HepG2 (cell line): ENCODE measurements at regions not wholly inside any gene's neighbourhood (a gene's known extent, or its start where the extent isn't known, plus 50 kb on each side); places are given as distances from the start of the nearest gene placed in this dataset.

Experiments used
- BRCA1 ChIP-seq: sonication (generic); formaldehyde crosslinking; IDR thresholded peaks from 2 replicates; pipeline ENCODE4 v1.4.0; 2020; ENCODE audit warnings: missing genetic modification reagents
- CBX1 ChIP-seq: IDR thresholded peaks from one replicate; pipeline ENCODE4 v1.6.1; 2016; ENCODE audit warnings: antibody characterized with exemption, low read depth
- CREM ChIP-seq, 2 experiments: sonication (generic) in 1 of 2; formaldehyde crosslinking in 1 of 2; IDR thresholded peaks; 2 replicates each; pipeline versions ENCODE4 v1.4.0 to v1.6.1; 2016 to 2020; ENCODE audit warnings: antibody characterized with exemption in 1 of 2, mild to moderate bottlenecking in 1 of 2, missing genetic modification reagents in 1 of 2
- FOXK1 ChIP-seq: sonication (generic); formaldehyde crosslinking; IDR thresholded peaks from 2 replicates; pipeline ENCODE4 v1.4.0; 2020; ENCODE audit warnings: low read depth, missing genetic modification reagents, borderline replicate concordance
- HDAC6 ChIP-seq: fragments of 200-600 bp; sonication (generic); IDR thresholded peaks from 2 replicates; pipeline ENCODE4 v1.7.0; 2017; ENCODE audit warnings: mild to moderate bottlenecking, antibody characterized with exemption, low read length, low read depth
- HOXD1 ChIP-seq: sonication (generic); formaldehyde crosslinking; IDR thresholded peaks from 2 replicates; pipeline ENCODE4 v1.5.0; 2020; ENCODE audit warnings: missing genetic modification reagents
- MTA1 ChIP-seq: sonication (generic); formaldehyde crosslinking; IDR thresholded peaks from 2 replicates; pipeline ENCODE4 v1.4.0; 2020; ENCODE audit warnings: missing genetic modification reagents, mild to moderate bottlenecking, borderline replicate concordance
- MXI1 ChIP-seq: IDR thresholded peaks from 3 replicates; pipeline ENCODE4 v1.6.1; 2012; ENCODE audit warnings: low read depth, low read length, inconsistent platforms, borderline replicate concordance
- NR2C2 ChIP-seq: sonication (generic); formaldehyde crosslinking; IDR thresholded peaks from 2 replicates; pipeline ENCODE4 v1.4.0; 2020; ENCODE audit warnings: missing genetic modification reagents, mild to moderate bottlenecking, moderate library complexity, borderline replicate concordance
- ZNF577 ChIP-seq: sonication (generic); formaldehyde crosslinking; IDR thresholded peaks from 2 replicates; pipeline ENCODE4 v1.4.0; 2020; ENCODE audit warnings: mild to moderate bottlenecking, low read depth, missing genetic modification reagents, borderline replicate concordance
- TF ChIP-seq, protein P1 (sequence below): sonication (generic); formaldehyde crosslinking; IDR thresholded peaks from 2 replicates; pipeline ENCODE4 v1.4.0; 2020; ENCODE audit warnings: missing genetic modification reagents
- TF ChIP-seq, protein P2 (sequence below): sonication (generic); formaldehyde crosslinking; conservative IDR thresholded peaks from 2 replicates; pipeline ENCODE4 v1.4.0; 2020; ENCODE audit warnings: missing genetic modification reagents
- TF ChIP-seq, protein P3 (sequence below): sonication (generic); formaldehyde crosslinking; IDR thresholded peaks from 2 replicates; pipeline ENCODE4 v1.4.0; 2020; ENCODE audit warnings: missing genetic modification reagents

GRCh38 chr3:34323517-34323916 lies 525.1 kb downstream of the PDCD6IP start:
- TF ChIP-seq, protein P1, sequence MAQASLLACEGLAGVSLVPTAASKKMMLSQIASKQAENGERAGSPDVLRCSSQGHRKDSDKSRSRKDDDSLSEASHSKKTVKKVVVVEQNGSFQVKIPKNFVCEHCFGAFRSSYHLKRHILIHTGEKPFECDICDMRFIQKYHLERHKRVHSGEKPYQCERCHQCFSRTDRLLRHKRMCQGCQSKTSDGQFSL (CRISPR knock-in tag) = no peak
- no peak for TF ChIP-seq MXI1
- no peak for TF ChIP-seq CBX1
- TF ChIP-seq, protein P2, sequence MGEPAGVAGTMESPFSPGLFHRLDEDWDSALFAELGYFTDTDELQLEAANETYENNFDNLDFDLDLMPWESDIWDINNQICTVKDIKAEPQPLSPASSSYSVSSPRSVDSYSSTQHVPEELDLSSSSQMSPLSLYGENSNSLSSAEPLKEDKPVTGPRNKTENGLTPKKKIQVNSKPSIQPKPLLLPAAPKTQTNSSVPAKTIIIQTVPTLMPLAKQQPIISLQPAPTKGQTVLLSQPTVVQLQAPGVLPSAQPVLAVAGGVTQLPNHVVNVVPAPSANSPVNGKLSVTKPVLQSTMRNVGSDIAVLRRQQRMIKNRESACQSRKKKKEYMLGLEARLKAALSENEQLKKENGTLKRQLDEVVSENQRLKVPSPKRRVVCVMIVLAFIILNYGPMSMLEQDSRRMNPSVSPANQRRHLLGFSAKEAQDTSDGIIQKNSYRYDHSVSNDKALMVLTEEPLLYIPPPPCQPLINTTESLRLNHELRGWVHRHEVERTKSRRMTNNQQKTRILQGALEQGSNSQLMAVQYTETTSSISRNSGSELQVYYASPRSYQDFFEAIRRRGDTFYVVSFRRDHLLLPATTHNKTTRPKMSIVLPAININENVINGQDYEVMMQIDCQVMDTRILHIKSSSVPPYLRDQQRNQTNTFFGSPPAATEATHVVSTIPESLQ (CRISPR knock-in tag) = no peak
- TF ChIP-seq HDAC6 = no peak
- no peak for TF ChIP-seq CREM (IDR thresholded peaks at IDR 0.05)
- no peak for TF ChIP-seq CREM (CRISPR knock-in tag; IDR thresholded peaks at IDR 0.05)
- TF ChIP-seq, protein P3, sequence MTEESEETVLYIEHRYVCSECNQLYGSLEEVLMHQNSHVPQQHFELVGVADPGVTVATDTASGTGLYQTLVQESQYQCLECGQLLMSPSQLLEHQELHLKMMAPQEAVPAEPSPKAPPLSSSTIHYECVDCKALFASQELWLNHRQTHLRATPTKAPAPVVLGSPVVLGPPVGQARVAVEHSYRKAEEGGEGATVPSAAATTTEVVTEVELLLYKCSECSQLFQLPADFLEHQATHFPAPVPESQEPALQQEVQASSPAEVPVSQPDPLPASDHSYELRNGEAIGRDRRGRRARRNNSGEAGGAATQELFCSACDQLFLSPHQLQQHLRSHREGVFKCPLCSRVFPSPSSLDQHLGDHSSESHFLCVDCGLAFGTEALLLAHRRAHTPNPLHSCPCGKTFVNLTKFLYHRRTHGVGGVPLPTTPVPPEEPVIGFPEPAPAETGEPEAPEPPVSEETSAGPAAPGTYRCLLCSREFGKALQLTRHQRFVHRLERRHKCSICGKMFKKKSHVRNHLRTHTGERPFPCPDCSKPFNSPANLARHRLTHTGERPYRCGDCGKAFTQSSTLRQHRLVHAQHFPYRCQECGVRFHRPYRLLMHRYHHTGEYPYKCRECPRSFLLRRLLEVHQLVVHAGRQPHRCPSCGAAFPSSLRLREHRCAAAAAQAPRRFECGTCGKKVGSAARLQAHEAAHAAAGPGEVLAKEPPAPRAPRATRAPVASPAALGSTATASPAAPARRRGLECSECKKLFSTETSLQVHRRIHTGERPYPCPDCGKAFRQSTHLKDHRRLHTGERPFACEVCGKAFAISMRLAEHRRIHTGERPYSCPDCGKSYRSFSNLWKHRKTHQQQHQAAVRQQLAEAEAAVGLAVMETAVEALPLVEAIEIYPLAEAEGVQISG = no peak
- TF ChIP-seq MTA1 (CRISPR knock-in tag) = no peak
- TF ChIP-seq NR2C2 (CRISPR knock-in tag) = no peak
- TF ChIP-seq BRCA1 (CRISPR knock-in tag) = no peak
- no peak for TF ChIP-seq HOXD1 (CRISPR knock-in tag)
- TF ChIP-seq ZNF577 (CRISPR knock-in tag) = no peak
- TF ChIP-seq FOXK1 = no peak
